Endothelial cell of umbilical vein (primary cell): ENCODE measurements at regions not wholly inside any gene's neighbourhood (a gene's known extent, or its start where the extent isn't known, plus 50 kb on each side); places are given as distances from the start of the nearest gene placed in this dataset.

Experiments
- BruUV-seq: library from RNA; stranded (reverse); fragments of 400-500 nt; replicated peaks from 2 replicates; lab custom pipeline; 2021; lab: Mats Ljungman, UMichigan
- CTCF ChIA-PET: fragments of 300-600, 350-600 bp; sonication (Branson Sonifier 250); formaldehyde crosslinking; loops from one replicate; lab custom pipeline; 2021; ENCODE audit warnings: antibody characterized with exemption, inconsistent platforms; lab: Charles Lee
- POLR2A ChIA-PET: fragments of 300-600, 350-600 bp; sonication (Branson Sonifier 250); formaldehyde crosslinking; loops from one replicate; lab custom pipeline; 2021; ENCODE audit warnings: antibody characterized with exemption, inconsistent platforms; lab: Charles Lee
- DNase-seq: peaks from one replicate; pipeline ENCODE4 v3.0.0-alpha.2; 2011; ENCODE audit warnings: low read depth, low spot score
- FAIRE-seq: peaks from 2 replicates; lab custom pipeline; 2011; peaks lifted over from hg19 to GRCh38; lab: Jason Lieb, UNC
- H2AFZ ChIP-seq: 2 replicates; pipeline ENCODE4 v1.6.0; 2012; ENCODE audit warnings: low read depth, low read length, control low read depth, inconsistent platforms
- H3K27ac ChIP-seq: 2 replicates; pipeline ENCODE4 v1.5.1; 2011; ENCODE audit warnings: low read depth, mild to moderate bottlenecking, control low read depth, low read length, moderate library complexity; ENCODE audit not compliant: insufficient read depth
- H3K27me3 ChIP-seq, 2 experiments: 2 replicates each; pipeline versions ENCODE4 v1.6.0 to v1.6.1; 2011; ENCODE audit warnings: low read length in 2 of 2, mixed read lengths in 1 of 2; ENCODE audit not compliant: control insufficient read depth in 2 of 2, insufficient read depth in 2 of 2
- H3K36me3 ChIP-seq, 2 experiments: 2 replicates in 1 of 2; 3 replicates in 1 of 2; pipeline ENCODE4 v1.5.1; 2011; ENCODE audit warnings: low read length in 2 of 2, mild to moderate bottlenecking in 1 of 2, moderate library complexity in 1 of 2; ENCODE audit not compliant: control insufficient read depth in 2 of 2, insufficient read depth in 2 of 2; ENCODE audit errors: extremely low read depth in 1 of 2
- H3K4me1 ChIP-seq: 3 replicates; pipeline ENCODE4 v1.5.1; 2011; ENCODE audit warnings: mild to moderate bottlenecking, low read length; ENCODE audit not compliant: control insufficient read depth, insufficient read depth; ENCODE audit errors: extremely low read depth
- H3K4me2 ChIP-seq: 2 replicates; pipeline ENCODE4 v1.6.1; 2011; ENCODE audit warnings: low read length, control low read depth, mixed read lengths; ENCODE audit not compliant: insufficient read depth
- H3K4me3 ChIP-seq, 3 experiments: fragments of 200-600 bp in 1 of 3; sonication (generic), shearing (Covaris generic) in 1 of 3; replicated peaks in 1 of 3; 2 replicates each; pipeline ENCODE4 v1.5.1; 2011 to 2016; ENCODE audit warnings: control low read depth in 3 of 3, low read length in 3 of 3, mild to moderate bottlenecking in 2 of 3, inconsistent platforms in 1 of 3, low read depth in 1 of 3, moderate library complexity in 1 of 3; ENCODE audit not compliant: insufficient read depth in 1 of 3
- H3K79me2 ChIP-seq: 2 replicates; pipeline ENCODE4 v1.6.0; 2012; ENCODE audit warnings: low read length, inconsistent platforms; ENCODE audit not compliant: control insufficient read depth, insufficient read depth
- H3K9ac ChIP-seq: replicated peaks from 2 replicates; pipeline ENCODE3; 2011; ENCODE audit warnings: low read length, control low read depth; ENCODE audit not compliant: insufficient read depth; ENCODE audit errors: extremely low read depth
- H3K9me1 ChIP-seq: replicated peaks from 3 replicates; pipeline ENCODE4 v1.6.0; 2011; ENCODE audit warnings: mild to moderate bottlenecking, low read length; ENCODE audit not compliant: control insufficient read depth, insufficient read depth; ENCODE audit errors: extremely low read depth
- H3K9me3 ChIP-seq: replicated peaks from 2 replicates; pipeline ENCODE4 v1.5.1; 2012; ENCODE audit warnings: low read length, inconsistent platforms; ENCODE audit not compliant: control insufficient read depth, insufficient read depth
- H4K20me1 ChIP-seq: replicated peaks from 2 replicates; pipeline ENCODE3; 2011; ENCODE audit warnings: mild to moderate bottlenecking, low read length; ENCODE audit not compliant: control insufficient read depth, insufficient read depth; ENCODE audit errors: extremely low read depth
- EZH2 ChIP-seq: IDR thresholded peaks from 2 replicates; pipeline ENCODE4 v1.6.1; 2012; ENCODE audit warnings: borderline replicate concordance, low read depth, mild to moderate bottlenecking, moderate library complexity, low read length, inconsistent platforms; ENCODE audit not compliant: severe bottlenecking
- FOS ChIP-seq: IDR thresholded peaks from 2 replicates; pipeline ENCODE4 v1.6.1; 2011; ENCODE audit warnings: mild to moderate bottlenecking, low read length, moderate library complexity, borderline replicate concordance; ENCODE audit not compliant: insufficient read depth
- GATA2 ChIP-seq: IDR thresholded peaks from 2 replicates; pipeline ENCODE4 v1.7.0; 2011; ENCODE audit warnings: low read depth, mild to moderate bottlenecking, moderate library complexity, mixed read lengths, low read length; ENCODE audit not compliant: insufficient read length, insufficient read depth
- JUN ChIP-seq: IDR thresholded peaks from 2 replicates; pipeline ENCODE4 v1.6.1; 2011; ENCODE audit warnings: borderline replicate concordance, low read depth; ENCODE audit not compliant: insufficient read length, insufficient read depth
- MYC ChIP-seq: IDR thresholded peaks from one replicate; pipeline ENCODE4 v1.6.1; 2011; ENCODE audit warnings: mild to moderate bottlenecking, low read depth, low read length
- POLR2A ChIP-seq: IDR thresholded peaks from 2 replicates; pipeline ENCODE4 v1.6.1; 2012; ENCODE audit warnings: low read depth, mild to moderate bottlenecking, control low read depth, low read length
- POLR2AphosphoS5 ChIP-seq: IDR thresholded peaks from 2 replicates; pipeline ENCODE4 v1.6.1; 2012; ENCODE audit warnings: low read depth, mild to moderate bottlenecking, control low read depth, low read length, moderate library complexity; ENCODE audit not compliant: insufficient read depth
- dilution Hi-C: fragments of 300-500 bp; cut with MboI; formaldehyde crosslinking; loops from one replicate; pipeline ENCODE4 v1.15.0; 2019; ENCODE audit warnings: low sequenced_read_pairs; ENCODE audit not compliant: extremely low pct_ligation_motif_present
- intact Hi-C: fragments of 100-400 bp; cut with micrococcal nuclease; formaldehyde crosslinking; loops from one replicate; pipeline ENCODE4 v1.10.0; 2022
- TF ChIP-seq, protein P1 (sequence below), 2 donors: IDR thresholded peaks; 1 replicate in 1 of 2; 2 replicates in 1 of 2; pipeline ENCODE4 v1.5.1; 2011; ENCODE audit warnings: low read length in 2 of 2, mild to moderate bottlenecking in 2 of 2, moderate library complexity in 2 of 2, control low read depth in 1 of 2, inconsistent platforms in 1 of 2, low read depth in 1 of 2; ENCODE audit not compliant: insufficient read depth in 1 of 2; ENCODE audit errors: extremely low read depth in 1 of 2
- TF ChIP-seq, protein P2 (sequence below): IDR thresholded peaks from 2 replicates; pipeline ENCODE4 v1.6.1; 2011; ENCODE audit not compliant: insufficient read depth, insufficient read length

DNA sequence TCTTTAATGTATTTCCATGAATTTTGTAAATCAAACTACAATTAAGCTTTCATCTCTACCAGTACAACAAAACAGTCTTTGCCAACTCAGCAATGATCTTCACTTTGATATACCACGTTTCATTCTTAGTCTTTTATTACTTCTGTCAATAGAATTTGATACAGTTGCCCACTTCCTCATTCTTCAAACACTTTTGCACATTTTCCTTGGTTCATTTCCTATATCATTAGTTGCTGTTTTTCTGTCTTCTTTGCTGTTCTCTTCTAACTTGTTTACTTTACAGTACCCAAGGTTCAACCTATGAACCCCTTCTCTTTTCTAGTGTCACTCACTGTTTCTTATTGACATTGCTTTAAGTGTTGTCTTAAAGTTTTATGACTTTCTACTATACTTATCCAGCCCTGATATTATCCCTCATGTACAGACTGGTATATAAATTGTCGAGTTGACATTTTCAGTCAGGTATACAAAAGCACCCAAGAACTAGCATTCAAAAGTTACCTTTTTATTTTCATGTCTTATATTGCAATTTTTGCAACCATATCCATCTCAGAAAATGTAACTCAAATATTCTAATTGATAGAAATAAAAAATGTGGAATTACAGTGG lies 903.1 kb downstream of the NSUN3 start:
- dilution Hi-C loops (no loop called here), intact Hi-C loops (no loop called here)
- BruUV-seq, result no TSS peak
- Histone ChIP-seq H3K9me3 (peaks cover 2% of the 10 kb centered on the region), H3K27me3 (no peaks in the 10 kb centered on the region), H2AFZ (no peak overlapping the region), H3K9ac (no peak overlapping the region), H3K4me1 (no peaks in the 10 kb centered on the region), H4K20me1 (no peaks in the 10 kb centered on the region), H3K79me2 (no peaks in the 10 kb centered on the region), H3K4me2 (no peak overlapping the region), H3K27ac (no peak overlapping the region), H3K9me1 (no peaks in the 10 kb centered on the region), H3K36me3 (no peaks in the 10 kb centered on the region), H3K4me3 (no peak overlapping the region)
- DNase-seq, result no peak
- POLR2A ChIA-PET, result no interaction called here
- CTCF ChIA-PET, result no interaction called here
- no peak for TF ChIP-seq JUN
- no peak for TF ChIP-seq POLR2AphosphoS5
- FAIRE-seq, result no peak

DNA sequence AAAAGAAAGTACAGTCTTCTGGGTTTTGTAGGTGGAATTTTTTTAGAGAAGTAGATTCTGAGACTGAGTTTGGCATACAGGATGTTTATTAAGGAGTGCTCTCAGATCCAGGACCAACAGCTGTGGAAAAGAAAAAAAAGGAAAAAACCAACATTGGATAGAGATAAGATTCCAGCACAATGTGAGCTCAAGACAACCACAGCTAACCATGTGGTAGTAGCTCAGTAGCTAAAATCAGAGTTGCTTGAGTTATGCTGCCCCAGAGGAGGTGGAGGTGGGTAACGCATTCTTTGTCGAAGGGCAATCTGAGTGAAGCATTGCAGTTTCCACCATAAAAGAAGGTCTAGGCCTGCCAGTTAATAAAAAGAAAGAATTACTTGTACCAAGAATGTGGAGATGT lies 904.3 kb downstream of the NSUN3 start:
- ChIA-PET CTCF (no interaction called here), POLR2A (no interaction called here)
- peaks cover 2% of the 10 kb centered on the region for H3K9me3 ChIP-seq
- H3K9ac ChIP-seq, result no peak overlapping the region
- intact Hi-C loops (no loop called here), dilution Hi-C loops (no loop called here)
- H3K27ac ChIP-seq, result no peak overlapping the region
- H3K9me1 ChIP-seq, result no peaks in the 10 kb centered on the region
- no peak overlapping the region for H3K4me3 ChIP-seq
- DNase-seq (no peak), FAIRE-seq (no peak)
- no peaks in the 10 kb centered on the region for H3K36me3 ChIP-seq
- no peak for TF ChIP-seq POLR2A
- no peak for TF ChIP-seq POLR2AphosphoS5
- TF ChIP-seq, protein P1, sequence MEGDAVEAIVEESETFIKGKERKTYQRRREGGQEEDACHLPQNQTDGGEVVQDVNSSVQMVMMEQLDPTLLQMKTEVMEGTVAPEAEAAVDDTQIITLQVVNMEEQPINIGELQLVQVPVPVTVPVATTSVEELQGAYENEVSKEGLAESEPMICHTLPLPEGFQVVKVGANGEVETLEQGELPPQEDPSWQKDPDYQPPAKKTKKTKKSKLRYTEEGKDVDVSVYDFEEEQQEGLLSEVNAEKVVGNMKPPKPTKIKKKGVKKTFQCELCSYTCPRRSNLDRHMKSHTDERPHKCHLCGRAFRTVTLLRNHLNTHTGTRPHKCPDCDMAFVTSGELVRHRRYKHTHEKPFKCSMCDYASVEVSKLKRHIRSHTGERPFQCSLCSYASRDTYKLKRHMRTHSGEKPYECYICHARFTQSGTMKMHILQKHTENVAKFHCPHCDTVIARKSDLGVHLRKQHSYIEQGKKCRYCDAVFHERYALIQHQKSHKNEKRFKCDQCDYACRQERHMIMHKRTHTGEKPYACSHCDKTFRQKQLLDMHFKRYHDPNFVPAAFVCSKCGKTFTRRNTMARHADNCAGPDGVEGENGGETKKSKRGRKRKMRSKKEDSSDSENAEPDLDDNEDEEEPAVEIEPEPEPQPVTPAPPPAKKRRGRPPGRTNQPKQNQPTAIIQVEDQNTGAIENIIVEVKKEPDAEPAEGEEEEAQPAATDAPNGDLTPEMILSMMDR (IDR thresholded peaks at IDR 0.05; ENCODE audit: extremely low read depth in 1 of 2, insufficient read depth in 1 of 2, low read depth in 1 of 2, low read length in 2 of 2), result no peak
- TF ChIP-seq MYC, result no peak
- TF ChIP-seq GATA2, result no peak
- TF ChIP-seq EZH2, result no peak
- no peak for TF ChIP-seq JUN
- TF ChIP-seq, protein P2, sequence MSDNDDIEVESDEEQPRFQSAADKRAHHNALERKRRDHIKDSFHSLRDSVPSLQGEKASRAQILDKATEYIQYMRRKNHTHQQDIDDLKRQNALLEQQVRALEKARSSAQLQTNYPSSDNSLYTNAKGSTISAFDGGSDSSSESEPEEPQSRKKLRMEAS, result no peak
- no peak for TF ChIP-seq FOS
- H4K20me1 ChIP-seq, result no peaks in the 10 kb centered on the region
- no peak overlapping the region for H3K4me2 ChIP-seq
- no peaks in the 10 kb centered on the region for H3K79me2 ChIP-seq
- BruUV-seq, result no TSS peak
- no peaks in the 10 kb centered on the region for H3K27me3 ChIP-seq
- H3K4me1 ChIP-seq, result no peaks in the 10 kb centered on the region
- no peak overlapping the region for H2AFZ ChIP-seq
